ENCODE measurements at regions not wholly inside any gene's neighbourhood (a gene's known extent, or its start where the extent isn't known, plus 50 kb on each side); places are given as distances from the start of the nearest gene placed in this dataset.

DNA sequence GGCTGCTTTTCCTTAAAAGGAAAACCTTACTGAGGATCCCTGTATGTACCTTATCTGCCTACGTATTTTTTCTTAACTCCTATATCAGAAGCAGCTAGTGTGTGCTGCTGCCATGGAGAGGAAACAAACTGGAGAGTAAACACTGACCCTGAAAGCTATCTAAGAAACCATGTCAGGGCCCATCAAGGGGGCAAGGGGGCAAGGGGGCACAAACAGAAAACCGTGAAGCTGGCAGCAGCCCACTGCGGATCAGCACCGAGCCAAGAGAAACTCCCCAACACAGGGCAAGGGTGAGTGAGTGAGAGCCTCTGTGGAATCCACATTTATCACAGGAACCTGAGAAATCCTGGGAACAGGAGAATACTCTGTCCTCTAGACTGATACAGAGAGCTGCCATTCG, 1204.2 kb downstream of the PCDH18 start:
- CTCF ChIA-PET = no interaction called here
- H3K4me3 ChIP-seq (ENCODE audit: low read depth, low read length) = no peak overlapping the region
- H3K27ac ChIP-seq (ENCODE audit: extremely low read depth, low read depth, low read length) = no peak overlapping the region
- POLR2A ChIA-PET = no interaction called here
- H3K4me1 ChIP-seq (ENCODE audit: control insufficient read depth, insufficient read depth, low read length) = no peaks in the 10 kb centered on the region
- no peaks in the 10 kb centered on the region for H3K36me3 ChIP-seq (ENCODE audit: control insufficient read depth in 2 of 2, insufficient read depth in 1 of 2, low read length in 2 of 2)
- TF ChIP-seq ZNF514 (tag by site-specific recombination; IDR thresholded peaks at IDR 0.05) (no peak), ZSCAN5A (tag by site-specific recombination; IDR thresholded peaks at IDR 0.05) (no peak), ZNF169 (tag by site-specific recombination; IDR thresholded peaks at IDR 0.05) (no peak), ZBTB17 (tag by site-specific recombination; IDR thresholded peaks at IDR 0.05) (no peak), ZNF311 (tag by site-specific recombination; IDR thresholded peaks at IDR 0.05; ENCODE audit: borderline replicate concordance) (no peak), ZNF324 (tag by site-specific recombination; IDR thresholded peaks at IDR 0.05) (no peak), ZNF121 (tag by site-specific recombination; IDR thresholded peaks at IDR 0.05) (no peak), ZNF175 (tag by site-specific recombination; IDR thresholded peaks at IDR 0.05) (no peak), AEBP2 (tag by site-specific recombination; IDR thresholded peaks at IDR 0.05; ENCODE audit: borderline replicate concordance) (no peak), MZF1 (tag by site-specific recombination; IDR thresholded peaks at IDR 0.05; ENCODE audit: borderline replicate concordance) (no peak), ZNF571 (tag by site-specific recombination; IDR thresholded peaks at IDR 0.05) (no peak), ZNF558 (tag by site-specific recombination; IDR thresholded peaks at IDR 0.05) (no peak), ZNF521 (tag by site-specific recombination; IDR thresholded peaks at IDR 0.05) (no peak)
- H3K9me3 ChIP-seq (ENCODE audit: control insufficient read depth, insufficient read depth, low read depth, low read length) = no peaks in the 10 kb centered on the region

DNA sequence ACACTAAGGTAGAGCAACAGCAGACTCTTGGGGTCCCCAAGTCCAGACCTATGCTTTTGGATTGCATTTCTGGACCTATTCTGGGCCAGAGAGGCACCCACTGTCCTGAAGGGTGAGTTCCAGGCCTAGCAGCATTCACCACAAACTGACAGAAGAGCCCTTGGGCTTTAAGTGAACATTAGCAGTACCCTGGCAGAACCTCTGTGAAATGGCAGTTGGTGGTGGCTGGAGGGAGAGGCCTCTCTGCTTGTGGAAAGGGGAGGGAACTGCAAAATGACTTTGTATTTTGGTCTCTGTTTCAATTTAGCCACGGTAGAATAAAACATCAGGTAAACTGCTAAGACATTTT, 1211.9 kb downstream of the PCDH18 start:
- no peaks in the 10 kb centered on the region for H3K9me3 ChIP-seq (ENCODE audit: control insufficient read depth, insufficient read depth, low read depth, low read length)
- H3K27ac ChIP-seq (ENCODE audit: extremely low read depth, low read depth, low read length) = no peak overlapping the region
- TF ChIP-seq ZNF202 (tag by site-specific recombination; IDR thresholded peaks at IDR 0.05; ENCODE audit: borderline replicate concordance) = no peak
- no peak for TF ChIP-seq ZNF768 (tag by site-specific recombination; IDR thresholded peaks at IDR 0.05)
- TF ChIP-seq GFI1B (tag by site-specific recombination; IDR thresholded peaks at IDR 0.05) = no peak
- TF ChIP-seq, protein P1, sequence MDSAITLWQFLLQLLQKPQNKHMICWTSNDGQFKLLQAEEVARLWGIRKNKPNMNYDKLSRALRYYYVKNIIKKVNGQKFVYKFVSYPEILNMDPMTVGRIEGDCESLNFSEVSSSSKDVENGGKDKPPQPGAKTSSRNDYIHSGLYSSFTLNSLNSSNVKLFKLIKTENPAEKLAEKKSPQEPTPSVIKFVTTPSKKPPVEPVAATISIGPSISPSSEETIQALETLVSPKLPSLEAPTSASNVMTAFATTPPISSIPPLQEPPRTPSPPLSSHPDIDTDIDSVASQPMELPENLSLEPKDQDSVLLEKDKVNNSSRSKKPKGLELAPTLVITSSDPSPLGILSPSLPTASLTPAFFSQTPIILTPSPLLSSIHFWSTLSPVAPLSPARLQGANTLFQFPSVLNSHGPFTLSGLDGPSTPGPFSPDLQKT (IDR thresholded peaks at IDR 0.05; ENCODE audit: borderline replicate concordance, low read depth, low read length) = no peak
- TF ChIP-seq, protein P2, sequence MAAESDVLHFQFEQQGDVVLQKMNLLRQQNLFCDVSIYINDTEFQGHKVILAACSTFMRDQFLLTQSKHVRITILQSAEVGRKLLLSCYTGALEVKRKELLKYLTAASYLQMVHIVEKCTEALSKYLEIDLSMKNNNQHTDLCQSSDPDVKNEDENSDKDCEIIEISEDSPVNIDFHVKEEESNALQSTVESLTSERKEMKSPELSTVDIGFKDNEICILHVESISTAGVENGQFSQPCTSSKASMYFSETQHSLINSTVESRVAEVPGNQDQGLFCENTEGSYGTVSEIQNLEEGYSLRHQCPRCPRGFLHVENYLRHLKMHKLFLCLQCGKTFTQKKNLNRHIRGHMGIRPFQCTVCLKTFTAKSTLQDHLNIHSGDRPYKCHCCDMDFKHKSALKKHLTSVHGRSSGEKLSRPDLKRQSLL (tag by site-specific recombination; IDR thresholded peaks at IDR 0.05) = no peak
- TF ChIP-seq ZNF48 (tag by site-specific recombination; IDR thresholded peaks at IDR 0.05) = no peak
- no peak for TF ChIP-seq PRDM1 (tag by site-specific recombination; IDR thresholded peaks at IDR 0.05)
- TF ChIP-seq ZNF155 (tag by site-specific recombination; IDR thresholded peaks at IDR 0.05) = no peak
- no peak for TF ChIP-seq ZBTB20 (tag by site-specific recombination; IDR thresholded peaks at IDR 0.05)
- TF ChIP-seq ZNF24 (tag by site-specific recombination; IDR thresholded peaks at IDR 0.05) = no peak
- TF ChIP-seq ZNF175 (tag by site-specific recombination; IDR thresholded peaks at IDR 0.05) = no peak
- TF ChIP-seq ZNF513 (tag by site-specific recombination; IDR thresholded peaks at IDR 0.05) = no peak
- no peak for TF ChIP-seq ZNF654 (tag by site-specific recombination; IDR thresholded peaks at IDR 0.05; ENCODE audit: low read depth)
- TF ChIP-seq ZNF16 (tag by site-specific recombination; IDR thresholded peaks at IDR 0.05; ENCODE audit: low read depth) = no peak
- H3K36me3 ChIP-seq (ENCODE audit: control insufficient read depth in 2 of 2, insufficient read depth in 1 of 2, low read length in 2 of 2) = no peaks in the 10 kb centered on the region
- no peak overlapping the region for H3K4me3 ChIP-seq (ENCODE audit: low read depth, low read length)
- ChIA-PET CTCF (no interaction called here), POLR2A (no interaction called here)
- H3K4me1 ChIP-seq (ENCODE audit: control insufficient read depth, insufficient read depth, low read length) = no peaks in the 10 kb centered on the region
